SK-N-MC (cell line): ENCODE measurements at regions not wholly inside any gene's neighbourhood (a gene's known extent, or its start where the extent isn't known, plus 50 kb on each side); places are given as distances from the start of the nearest gene placed in this dataset.

Source experiments
- DNase-seq: peaks from one replicate; pipeline ENCODE4 v3.0.0-alpha.2; 2011; ENCODE audit warnings: low read depth, low spot score
- H3K27ac ChIP-seq: fragments of 200-600 bp; sonication (generic); 2 replicates; pipeline ENCODE4 v1.5.1; 2016; ENCODE audit warnings: mixed run types
- H3K36me3 ChIP-seq: fragments of 200-600 bp; sonication (generic); 2 replicates; pipeline ENCODE4 v1.6.1; 2017; ENCODE audit warnings: antibody characterized with exemption, low read length, mixed read lengths; ENCODE audit not compliant: insufficient read depth
- H3K4me3 ChIP-seq: fragments of 200-600 bp; sonication (generic); 2 replicates; pipeline ENCODE4 v1.5.1; 2016
- H3K9ac ChIP-seq: fragments of 200-600 bp; sonication (generic); 2 replicates; pipeline ENCODE4 v1.8.0; 2017; ENCODE audit warnings: mixed run types, mixed read lengths; ENCODE audit not compliant: insufficient read length
- H3K9me3 ChIP-seq: fragments of 200-600 bp; sonication (generic); 2 replicates; pipeline ENCODE4 v1.6.1; 2017; ENCODE audit warnings: low read depth, mild to moderate bottlenecking, antibody characterized with exemption, low read length, moderate library complexity, mixed read lengths
- EZH2 ChIP-seq: fragments of 200-600 bp; sonication (generic); IDR thresholded peaks from one replicate; pipeline ENCODE4 v1.6.1; 2017; ENCODE audit warnings: antibody characterized with exemption
- FOXP2 ChIP-seq: optimal IDR thresholded peaks from 2 replicates; pipeline ENCODE3; 2011; ENCODE audit warnings: mild to moderate bottlenecking, moderate library complexity; ENCODE audit not compliant: insufficient read depth; ENCODE audit errors: extremely low read length, control extremely low read depth
- POLR2AphosphoS5 ChIP-seq: IDR thresholded peaks from 2 replicates; pipeline ENCODE4 v1.6.1; 2012; ENCODE audit warnings: mild to moderate bottlenecking, low read depth, low read length, borderline replicate concordance

GRCh38 chr1:221328371-221328770 is 413.5 kb downstream of the DUSP10 start:
- Histone ChIP-seq H3K36me3 (no peaks in the 10 kb centered on the region), H3K9ac (no peak overlapping the region), H3K9me3 (no peaks in the 10 kb centered on the region), H3K4me3 (no peak overlapping the region), H3K27ac (no peak overlapping the region)
- TF ChIP-seq EZH2 (no peak), POLR2AphosphoS5 (no peak), FOXP2 (no peak)
- DNase-seq: no peak

- no peak for DNase-seq
- no peak overlapping the region for H3K27ac ChIP-seq
- no peak for TF ChIP-seq FOXP2
- no peak for TF ChIP-seq POLR2AphosphoS5
- TF ChIP-seq EZH2: no peak
- H3K9ac ChIP-seq: no peak overlapping the region
- H3K4me3 ChIP-seq: no peak overlapping the region
- no peaks in the 10 kb centered on the region for H3K9me3 ChIP-seq
- no peaks in the 10 kb centered on the region for H3K36me3 ChIP-seq
Observed at GRCh38 chr1:221331273-221332183, 410.4 kb downstream of the DUSP10 start.

DNA sequence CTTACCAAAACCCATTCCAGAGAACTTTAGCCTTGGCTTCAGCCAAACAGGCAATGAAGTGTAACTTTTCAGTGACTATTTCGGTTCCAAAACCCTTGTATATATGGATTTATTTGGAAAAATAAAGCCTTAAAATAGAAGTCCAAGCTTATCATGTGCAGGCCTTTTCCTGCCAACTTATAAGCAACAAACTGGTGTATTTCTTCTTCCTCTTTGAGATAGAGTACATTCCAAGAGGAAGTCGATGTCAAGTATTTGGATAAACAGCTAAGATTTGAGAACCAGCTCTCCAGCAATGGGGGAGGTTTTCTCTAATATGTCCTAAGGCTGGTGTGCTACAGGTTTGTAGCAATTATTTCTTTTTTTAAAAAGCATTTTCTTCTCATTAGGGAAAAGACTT is 407.8 kb downstream of the DUSP10 start:
- Histone ChIP-seq H3K27ac (no peak overlapping the region), H3K4me3 (no peak overlapping the region), H3K9ac (no peak overlapping the region), H3K36me3 (no peaks in the 10 kb centered on the region), H3K9me3 (no peaks in the 10 kb centered on the region)
- TF ChIP-seq EZH2 (no peak), POLR2AphosphoS5 (no peak), FOXP2 (no peak)
- DNase-seq: no peak

DNA sequence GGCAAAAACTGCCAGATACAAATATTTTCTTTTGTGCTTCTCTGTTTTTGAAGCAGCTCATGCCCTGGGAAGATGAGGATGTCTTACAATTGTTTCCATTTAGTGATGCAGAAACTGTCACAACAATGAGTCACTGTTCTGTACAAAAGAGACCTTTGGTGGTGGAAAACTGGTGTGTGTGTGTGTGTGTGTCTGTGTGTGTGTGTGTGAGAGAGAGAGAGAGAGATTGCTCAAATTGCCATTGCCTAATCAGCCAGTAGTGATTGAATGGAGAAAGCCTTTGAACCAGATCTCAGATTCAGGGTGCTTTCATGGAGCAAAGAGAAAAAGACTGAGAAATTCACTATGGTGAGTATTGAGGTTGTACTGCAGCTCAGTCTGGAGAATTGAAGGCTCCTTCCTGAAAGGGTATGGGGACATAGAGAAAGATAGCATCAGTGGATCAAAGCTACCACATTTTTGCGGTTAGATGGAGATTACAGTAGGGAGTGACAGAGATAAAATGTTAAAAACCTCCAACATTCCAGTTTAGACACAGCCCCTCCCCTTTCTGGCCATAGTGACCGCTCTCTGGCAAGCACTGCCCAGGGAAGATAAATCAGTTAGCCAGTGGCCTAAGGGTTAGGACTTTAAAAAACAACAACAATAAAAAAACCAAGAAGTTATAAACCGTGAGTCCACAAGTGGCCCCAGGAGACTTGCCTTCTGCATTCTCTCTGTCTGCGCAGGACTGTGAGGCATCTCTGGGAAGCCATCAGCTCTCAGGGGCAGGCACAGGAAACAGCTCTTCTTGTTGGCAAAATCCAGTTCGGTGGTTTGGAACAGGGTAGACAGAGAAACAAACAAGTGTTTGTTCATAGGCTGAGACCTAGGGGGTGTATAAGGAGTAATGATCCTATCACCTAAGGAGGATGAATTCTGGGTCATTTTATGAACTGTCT is 406.5 kb downstream of the DUSP10 start:
- H3K4me3 ChIP-seq: no peak overlapping the region
- no peaks in the 10 kb centered on the region for H3K9me3 ChIP-seq
- no peak for DNase-seq
- no peak for TF ChIP-seq EZH2
- no peak overlapping the region for H3K27ac ChIP-seq
- no peaks in the 10 kb centered on the region for H3K36me3 ChIP-seq
- H3K9ac ChIP-seq: no peak overlapping the region

DNA sequence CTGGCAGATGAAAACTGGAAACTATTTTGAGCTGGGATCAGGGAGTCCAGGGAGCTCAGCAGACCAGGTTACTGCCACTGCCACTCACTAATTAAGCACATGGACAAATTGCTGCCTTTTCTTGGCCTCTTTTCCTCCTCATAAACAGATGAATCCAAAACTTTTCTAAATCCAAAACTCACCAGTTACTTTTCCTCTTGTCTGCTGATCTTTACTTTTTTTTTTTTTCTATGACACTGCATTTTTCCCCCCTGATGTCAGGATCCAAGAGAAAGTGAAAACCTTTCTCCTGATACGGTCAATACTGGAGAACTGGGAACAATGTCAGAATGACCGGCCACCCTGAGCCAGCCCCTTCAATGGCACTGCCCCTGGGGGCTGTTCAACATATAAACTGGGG is 405.8 kb downstream of the DUSP10 start:
- DNase-seq: no peak
- Histone ChIP-seq H3K9me3 (no peaks in the 10 kb centered on the region), H3K36me3 (no peaks in the 10 kb centered on the region), H3K27ac (no peak overlapping the region), H3K9ac (no peak overlapping the region), H3K4me3 (no peak overlapping the region)
- TF ChIP-seq EZH2 (no peak), POLR2AphosphoS5 (no peak), FOXP2 (no peak)

DNA sequence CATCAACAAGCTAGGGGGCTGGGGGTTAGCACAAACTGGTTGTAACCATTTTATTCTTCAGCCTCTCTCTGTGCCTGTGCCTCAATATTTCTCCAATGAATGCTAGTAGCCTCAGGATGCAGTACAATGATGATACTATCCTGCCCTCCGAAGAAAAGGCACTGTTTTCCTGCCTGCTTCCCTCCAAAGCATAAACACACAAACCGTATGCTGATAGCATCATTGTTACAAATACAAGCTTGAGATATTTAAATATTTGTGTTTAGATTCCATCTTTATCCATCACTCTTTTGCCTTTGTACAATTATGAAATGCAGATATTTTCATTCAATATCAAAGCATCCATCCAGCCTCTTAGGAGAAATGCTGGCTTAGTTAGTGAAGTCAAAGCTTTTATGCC is 404.8 kb downstream of the DUSP10 start:
- no peak for DNase-seq
- Histone ChIP-seq H3K27ac (no peak overlapping the region), H3K9ac (no peak overlapping the region), H3K4me3 (no peak overlapping the region), H3K9me3 (no peaks in the 10 kb centered on the region), H3K36me3 (no peaks in the 10 kb centered on the region)
- no peak for TF ChIP-seq FOXP2
- TF ChIP-seq EZH2: no peak
- no peak for TF ChIP-seq POLR2AphosphoS5

- Histone ChIP-seq H3K9ac (no peak overlapping the region), H3K27ac (no peak overlapping the region), H3K36me3 (no peaks in the 10 kb centered on the region), H3K4me3 (no peak overlapping the region), H3K9me3 (no peaks in the 10 kb centered on the region)
- no peak for DNase-seq
- TF ChIP-seq POLR2AphosphoS5 (no peak), FOXP2 (no peak), EZH2 (no peak)
Observed at GRCh38 chr1:221343136-221343535, 398.8 kb downstream of the DUSP10 start.

DNA sequence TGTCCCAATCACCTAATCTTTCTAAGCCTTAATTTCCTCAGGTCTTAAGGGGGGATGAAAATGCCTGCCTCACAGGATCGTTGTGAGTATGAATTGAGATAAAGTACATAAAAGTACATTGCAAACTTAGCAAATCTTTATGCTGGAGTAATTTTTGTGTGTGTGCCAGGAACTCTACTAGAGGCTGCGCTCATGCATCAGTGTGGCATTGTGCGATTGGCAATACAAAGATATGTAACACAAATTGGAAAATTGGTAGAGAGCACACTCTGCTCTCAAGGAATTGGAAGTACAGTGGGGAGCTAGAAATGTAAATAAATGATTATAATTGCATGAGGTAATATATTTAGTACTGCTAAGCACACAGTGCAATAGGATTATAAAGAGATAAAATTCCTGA is 398.3 kb downstream of the DUSP10 start:
- TF ChIP-seq FOXP2: no peak
- TF ChIP-seq EZH2: no peak
- TF ChIP-seq POLR2AphosphoS5: no peak
- DNase-seq: no peak
- H3K9ac ChIP-seq: no peak overlapping the region
- H3K36me3 ChIP-seq: no peaks in the 10 kb centered on the region
- H3K4me3 ChIP-seq: no peak overlapping the region
- no peak overlapping the region for H3K27ac ChIP-seq
- H3K9me3 ChIP-seq: no peaks in the 10 kb centered on the region
